ENCODE measurements at regions not wholly inside any gene's neighbourhood (a gene's known extent, or its start where the extent isn't known, plus 50 kb on each side); places are given as distances from the start of the nearest gene placed in this dataset.

GRCh38 chr4:13036841-13037240, 447.3 kb downstream of the RAB28 start:
- DNase-seq (no peak), ATAC-seq (no peak)

- no peak for ATAC-seq
- no peak for DNase-seq
Measured at GRCh38 chr4:13032936-13033335, 451.2 kb downstream of the RAB28 start.

- no peak for ATAC-seq
- no peak for DNase-seq
Measured at GRCh38 chr4:13024147-13025105, 459.7 kb downstream of the RAB28 start.

GRCh38 chr4:13007802-13008470, 476.2 kb downstream of the RAB28 start:
- no peak for DNase-seq
- no peak for ATAC-seq

GRCh38 chr4:12993923-12994322, 490.2 kb downstream of the RAB28 start:
- DNase-seq (no peak), ATAC-seq (no peak)

GRCh38 chr4:12987284-12987683, 496.9 kb downstream of the RAB28 start:
- DNase-seq = no peak
- ATAC-seq = no peak

- DNase-seq (no peak), ATAC-seq (no peak)
Measured at GRCh38 chr4:12979797-12980196, 504.3 kb downstream of the RAB28 start.

GRCh38 chr4:12978310-12978709, 505.8 kb downstream of the RAB28 start:
- ATAC-seq (no peak), DNase-seq (no peak)

- DNase-seq (no peak), ATAC-seq (no peak)
Measured at GRCh38 chr4:12975511-12975910, 508.6 kb downstream of the RAB28 start.

GRCh38 chr4:12973522-12973921, 510.6 kb downstream of the RAB28 start:
- DNase-seq (no peak), ATAC-seq (no peak)

- DNase-seq (no peak), ATAC-seq (no peak)
Measured at GRCh38 chr4:12968345-12968744, 515.8 kb downstream of the RAB28 start.

GRCh38 chr4:12966726-12967125, 517.4 kb downstream of the RAB28 start:
- ATAC-seq (no peak), DNase-seq (no peak)

GRCh38 chr4:12965334-12965733, 518.8 kb downstream of the RAB28 start:
- no peak for ATAC-seq
- no peak for DNase-seq

GRCh38 chr4:12963912-12964311, 520.2 kb downstream of the RAB28 start:
- DNase-seq (no peak), ATAC-seq (no peak)

GRCh38 chr4:12963291-12963690, 520.8 kb downstream of the RAB28 start:
- ATAC-seq = no peak
- DNase-seq = no peak

GRCh38 chr4:12961713-12962112, 522.4 kb downstream of the RAB28 start:
- no peak for ATAC-seq
- DNase-seq = no peak

- no peak for DNase-seq
- no peak for ATAC-seq
Measured at GRCh38 chr4:12958436-12958835, 525.7 kb downstream of the RAB28 start.

- DNase-seq (no peak), ATAC-seq (no peak)
Measured at GRCh38 chr4:12957108-12957507, 527.0 kb downstream of the RAB28 start.

- no peak for DNase-seq
- ATAC-seq = no peak
Measured at GRCh38 chr4:12956026-12956425, 528.1 kb downstream of the RAB28 start.

GRCh38 chr4:12949719-12950490, 534.2 kb downstream of the RAB28 start:
- no peak for ATAC-seq
- no peak for DNase-seq

- no peak for ATAC-seq
- DNase-seq = no peak
Measured at GRCh38 chr4:12943069-12943468, 541.1 kb downstream of the RAB28 start.

- no peak for ATAC-seq
- DNase-seq = no peak
Measured at GRCh38 chr4:12933760-12934221, 550.3 kb downstream of the RAB28 start.

All from stimulated activated naive CD8-positive, alpha-beta T cell treated with anti-CD3 and anti-CD28 coated beads, Interleukin-15, Interleukin-2, amounts not matched to agents 100 U/mL and 50 U/mL, for 24 hours (primary cell).